HG03521 (cell line): ENCODE measurements at regions not wholly inside any gene's neighbourhood (a gene's known extent, or its start where the extent isn't known, plus 50 kb on each side); places are given as distances from the start of the nearest gene placed in this dataset.
A peak's percentile ranks its signal among the peaks of the same experiment; 100 is the strongest.

Source experiments
- ATAC-seq: cut with Tn5 transposase; IDR thresholded peaks from one replicate; pipeline ENCODE4 v1.9.1; 2021; ENCODE audit warnings: mild to moderate bottlenecking, moderate library complexity; ENCODE audit not compliant: unreplicated experiment

DNA sequence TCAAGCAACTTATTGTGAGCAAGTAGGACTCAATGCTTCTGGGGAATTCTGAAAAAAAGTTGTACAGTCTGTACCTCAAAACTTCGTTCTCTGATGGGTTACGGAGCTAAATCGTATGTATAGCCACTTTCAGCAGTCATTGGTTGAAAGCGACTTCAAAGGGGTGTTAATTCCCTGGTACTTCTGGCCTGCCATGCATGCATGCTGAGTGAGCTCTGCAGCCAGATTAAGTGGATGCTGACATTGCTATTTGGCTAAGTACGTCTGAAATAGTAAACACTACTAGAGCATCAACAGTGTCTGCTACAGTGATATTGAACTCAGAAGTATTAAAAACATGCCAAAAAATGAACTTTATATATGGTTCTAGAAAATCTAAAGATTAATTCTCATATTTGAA lies 1183.1 kb upstream of the PCDH20 start:
- ATAC-seq, result no peak

GRCh38 chr13:62595976-62596375 lies 1180.3 kb upstream of the PCDH20 start:
- ATAC-seq, result no peak

- no peak for ATAC-seq
Measured at GRCh38 chr13:62593804-62594203, 1178.2 kb upstream of the PCDH20 start.

DNA sequence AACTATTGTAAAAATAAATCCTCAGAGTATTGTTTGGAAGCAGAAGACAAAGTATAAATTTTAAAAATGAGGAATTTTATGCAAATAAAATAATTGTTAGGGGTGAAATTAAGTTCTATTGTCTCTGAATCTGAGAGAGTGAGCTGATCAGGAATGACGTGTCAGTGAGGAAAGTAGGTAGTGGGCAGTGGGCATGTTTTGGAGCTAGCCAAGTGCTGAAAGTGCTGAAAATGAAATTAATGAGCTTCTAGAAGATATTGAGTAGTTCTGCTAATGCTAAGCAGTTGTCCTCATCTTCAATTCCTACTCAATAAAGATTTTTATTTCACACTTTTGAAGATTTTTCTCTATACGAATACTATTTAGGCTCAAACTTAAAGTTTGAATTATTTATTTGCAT lies 1167.8 kb upstream of the PCDH20 start:
- ATAC-seq, result no peak

DNA sequence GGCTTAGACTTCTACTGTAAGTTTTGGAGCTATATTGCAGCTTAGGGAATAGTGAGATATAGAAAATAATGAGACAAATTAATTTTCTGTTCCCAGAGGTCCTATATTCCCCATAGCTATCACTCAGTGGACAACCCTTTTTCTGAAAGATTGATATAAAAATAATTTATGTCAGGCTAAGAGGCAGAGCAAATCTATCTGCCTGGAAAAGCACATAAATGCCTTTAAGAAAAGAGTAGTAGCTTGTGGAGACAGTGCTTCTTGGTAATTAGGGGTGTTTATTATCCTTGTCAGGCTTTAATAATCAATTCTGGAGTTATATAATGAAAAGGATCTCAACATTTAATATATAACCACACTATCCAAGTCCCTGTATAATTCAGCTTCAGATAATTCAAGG lies 1162.8 kb upstream of the PCDH20 start:
- no peak for ATAC-seq

GRCh38 chr13:62564770-62565169 lies 1149.1 kb upstream of the PCDH20 start:
- no peak for ATAC-seq

DNA sequence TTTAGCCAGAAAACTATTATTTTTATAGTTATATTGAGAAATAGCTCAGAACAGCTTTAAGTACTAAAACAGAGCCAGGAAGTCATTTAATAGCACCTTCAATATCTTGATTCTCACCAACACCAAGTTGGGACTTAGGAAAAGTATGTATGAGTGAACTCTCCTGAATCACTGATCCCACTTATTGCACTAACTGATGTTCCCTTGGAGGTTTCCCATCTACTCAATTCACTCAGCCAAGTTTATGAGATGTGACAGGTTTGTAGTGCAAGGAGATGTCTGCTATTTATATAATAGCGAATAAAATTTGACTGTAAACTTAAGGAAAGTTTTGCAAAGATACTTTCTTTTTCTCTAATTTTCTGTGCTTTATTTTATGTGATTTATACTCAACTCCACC lies 1147.6 kb upstream of the PCDH20 start:
- no peak for ATAC-seq

- ATAC-seq, result no peak
Measured at GRCh38 chr13:62556978-62557377, 1141.3 kb upstream of the PCDH20 start.

DNA sequence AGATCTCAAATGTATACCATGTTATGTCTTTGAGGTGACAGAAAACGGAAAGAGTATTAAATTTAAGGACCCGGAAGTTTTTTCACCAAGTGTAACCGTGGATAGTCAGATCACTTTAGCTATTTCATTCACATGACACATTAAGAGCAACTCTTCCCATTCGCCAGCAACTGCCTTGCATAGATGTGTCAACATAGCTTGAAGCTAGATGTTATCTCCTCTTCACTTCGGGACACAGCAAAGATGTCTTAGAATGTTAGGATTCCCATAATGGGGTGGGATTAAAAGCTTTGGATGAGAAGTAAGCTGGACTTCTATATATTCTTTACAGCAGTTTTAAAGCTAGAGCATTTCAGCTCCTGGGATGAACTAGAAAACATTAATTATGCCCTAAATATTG lies 1135.9 kb upstream of the PCDH20 start:
- ATAC-seq, result no peak

GRCh38 chr13:62544928-62545327 lies 1129.3 kb upstream of the PCDH20 start:
- ATAC-seq, result no peak

GRCh38 chr13:62537593-62537992 lies 1121.9 kb upstream of the PCDH20 start:
- no peak for ATAC-seq

- no peak for ATAC-seq
Measured at GRCh38 chr13:62525652-62526051, 1110.0 kb upstream of the PCDH20 start.

DNA sequence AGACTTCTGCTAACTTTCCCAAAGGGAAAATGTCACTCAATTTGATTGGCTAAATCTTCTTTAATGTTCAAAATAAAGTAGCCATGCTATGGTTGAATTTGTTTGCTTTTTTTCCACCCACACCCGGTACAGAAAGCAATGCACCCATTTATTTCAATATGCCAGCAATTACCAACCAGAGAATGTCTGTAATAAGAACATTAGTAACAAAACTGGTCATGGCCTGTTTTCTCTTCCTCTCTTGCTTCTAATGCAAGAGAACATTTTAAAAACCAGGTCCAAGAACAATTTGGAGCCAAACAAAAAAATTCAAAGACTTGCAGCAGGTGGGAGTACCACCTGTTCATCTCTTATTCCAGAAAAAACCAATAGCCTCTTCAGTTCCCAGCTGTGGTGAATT lies 1108.8 kb upstream of the PCDH20 start:
- ATAC-seq, result peak; percentile 31

DNA sequence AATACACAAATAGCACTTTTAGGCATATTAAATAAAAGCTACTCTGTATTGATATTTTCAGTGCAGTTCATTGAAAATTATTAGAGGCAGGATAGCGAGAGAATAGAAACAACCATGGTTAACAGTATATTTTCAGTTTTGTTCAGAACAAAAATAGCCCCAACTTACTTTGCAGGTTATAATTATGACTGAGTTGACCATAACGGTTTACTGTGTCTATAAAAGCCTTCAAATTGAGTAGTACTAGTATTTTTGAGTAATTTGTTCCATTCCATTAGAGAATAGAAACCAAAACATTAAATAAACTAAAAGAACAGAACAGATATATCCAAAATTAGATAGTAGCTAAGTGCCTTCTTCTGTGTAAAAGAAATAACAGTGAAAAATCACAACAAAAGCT lies 1108.4 kb upstream of the PCDH20 start:
- ATAC-seq, result peak; percentile 75

DNA sequence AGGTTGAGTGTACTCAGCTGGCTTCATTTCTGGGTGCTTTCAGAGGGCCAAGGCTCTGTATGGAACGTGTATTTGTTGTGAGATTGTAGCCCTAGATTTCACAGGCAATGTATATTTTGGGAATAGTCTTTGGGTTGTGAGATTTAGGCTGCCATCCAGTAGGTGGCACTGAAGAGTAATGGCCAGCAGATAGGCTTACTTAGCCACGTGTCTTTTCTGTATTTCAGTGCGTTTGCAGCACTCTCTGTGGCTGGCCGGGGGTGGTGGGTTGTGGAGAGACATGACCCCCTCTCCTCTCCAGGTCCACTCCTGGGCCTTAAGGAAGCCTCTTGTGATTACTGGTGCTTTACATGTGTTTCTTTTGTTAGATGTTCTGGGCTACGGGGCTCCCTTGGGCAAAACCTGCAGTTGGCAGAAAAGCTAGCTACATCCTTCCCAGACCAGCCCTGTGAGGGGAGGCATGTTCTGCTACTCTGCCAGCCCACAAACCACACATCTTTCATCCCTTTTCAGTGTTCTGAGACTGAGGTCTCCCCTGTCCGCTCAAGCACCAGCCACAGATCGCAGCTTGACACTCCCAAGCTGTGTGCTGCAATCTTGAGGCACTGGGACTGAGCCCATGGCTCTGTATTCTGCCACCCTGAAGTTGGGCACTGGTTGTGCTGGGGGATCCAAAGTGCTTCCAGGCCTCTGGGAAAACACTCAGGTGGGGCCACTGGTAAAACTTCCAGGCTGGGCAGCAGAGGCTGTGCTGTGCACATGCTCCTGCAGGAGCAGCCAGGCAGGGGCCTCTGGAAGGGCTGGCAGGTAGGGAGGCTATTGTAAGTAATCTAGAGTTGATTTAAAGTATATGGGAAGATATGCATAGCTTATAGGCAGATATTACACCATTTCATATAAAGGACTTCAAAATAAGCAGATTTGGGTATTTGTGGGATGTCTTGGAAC lies 1096.8 kb upstream of the PCDH20 start:
- ATAC-seq, result peak; percentile 88

- ATAC-seq, result no peak
Measured at GRCh38 chr13:62510906-62511655, 1095.4 kb upstream of the PCDH20 start.

- no peak for ATAC-seq
Measured at GRCh38 chr13:62502588-62502987, 1086.9 kb upstream of the PCDH20 start.

GRCh38 chr13:62489731-62490130 lies 1074.1 kb upstream of the PCDH20 start:
- no peak for ATAC-seq

- no peak for ATAC-seq
Measured at GRCh38 chr13:62483774-62484173, 1068.1 kb upstream of the PCDH20 start.

DNA sequence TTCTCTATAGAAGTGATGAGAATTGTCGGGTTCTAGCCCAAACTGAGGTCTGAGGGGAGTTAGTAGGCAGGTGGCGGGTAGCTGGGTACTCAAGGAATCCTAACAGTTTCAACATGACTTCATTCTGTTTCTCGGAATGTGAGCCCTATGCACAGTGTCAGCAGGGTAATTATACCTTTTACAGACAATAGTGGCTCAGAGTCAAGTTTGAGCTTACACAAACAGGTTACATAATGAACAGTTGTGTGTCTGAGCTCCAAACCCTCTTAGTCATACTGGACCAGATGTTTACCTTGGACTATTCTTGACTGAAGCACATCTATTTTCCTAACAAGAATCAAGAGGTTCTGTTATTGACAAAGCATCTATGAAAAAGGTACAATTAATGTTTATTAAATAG lies 1066.7 kb upstream of the PCDH20 start:
- ATAC-seq, result no peak

DNA sequence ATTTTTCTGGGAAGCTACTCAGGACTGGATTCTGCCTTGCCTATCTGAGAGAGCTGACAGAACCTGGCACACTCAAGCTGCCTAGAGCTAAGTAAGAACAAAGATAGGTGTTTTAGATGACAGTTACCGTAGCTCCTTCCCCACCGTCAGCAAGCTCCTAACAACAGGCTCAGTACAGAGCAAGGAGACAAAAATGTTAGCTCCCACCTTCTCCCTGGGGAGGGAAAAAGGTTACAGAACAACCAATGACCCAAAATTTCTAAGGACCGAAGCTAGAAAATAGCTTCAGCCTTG lies 1058.2 kb upstream of the PCDH20 start:
- no peak for ATAC-seq

GRCh38 chr13:62473190-62473943 lies 1057.7 kb upstream of the PCDH20 start:
- no peak for ATAC-seq
